HEK293 (cell line): ENCODE measurements at regions not wholly inside any gene's neighbourhood (a gene's known extent, or its start where the extent isn't known, plus 50 kb on each side); places are given as distances from the start of the nearest gene placed in this dataset.

Source experiments
- CTCF ChIA-PET: fragments of 350-600 bp; formaldehyde crosslinking; extraction: SDS; loops from one replicate; lab custom pipeline; 2021; ENCODE audit warnings: antibody characterized with exemption; lab: Yijun Ruan, JAX
- POLR2A ChIA-PET: fragments of 300-600 bp; formaldehyde crosslinking; extraction: SDS; loops from one replicate; lab custom pipeline; 2020; ENCODE audit warnings: antibody characterized with exemption, inconsistent platforms; lab: Yijun Ruan, JAX
- H3K27ac ChIP-seq: fragments of 200-500 bp; sonication (Bioruptor generic); 2 replicates; pipeline ENCODE4 v1.5.1; 2014; ENCODE audit warnings: low read depth, low read length, control low read depth, inconsistent platforms; ENCODE audit errors: extremely low read depth
- H3K36me3 ChIP-seq, 2 experiments: fragments of 200-500 bp in 1 of 2; sonication (Bioruptor generic) in 1 of 2; 1 replicate in 1 of 2; 2 replicates in 1 of 2; pipeline ENCODE4 v1.5.1; 2014 to 2017; ENCODE audit warnings: inconsistent platforms in 2 of 2, low read length in 2 of 2; ENCODE audit not compliant: control insufficient read depth in 2 of 2, insufficient read depth in 1 of 2
- H3K4me1 ChIP-seq: fragments of 200-500 bp; sonication (Bioruptor generic); 2 replicates; pipeline ENCODE4 v1.5.1; 2014; ENCODE audit warnings: mild to moderate bottlenecking, low read length, inconsistent platforms; ENCODE audit not compliant: control insufficient read depth, insufficient read depth
- H3K4me3 ChIP-seq: 2 replicates; pipeline ENCODE4 v1.5.1; 2011; ENCODE audit warnings: low read depth, mild to moderate bottlenecking, control low read depth, low read length, moderate library complexity
- H3K9me3 ChIP-seq: fragments of 200-500 bp; sonication (Bioruptor generic); 2 replicates; pipeline ENCODE4 v1.5.1; 2014; ENCODE audit warnings: low read depth, low read length, inconsistent platforms; ENCODE audit not compliant: control insufficient read depth, insufficient read depth
- GLI4 ChIP-seq: fragments of 450-650 bp; formaldehyde crosslinking; IDR thresholded peaks from 2 replicates; pipeline ENCODE4 v1.5.1; 2016; ENCODE audit warnings: missing biosample characterization, missing genetic modification characterization
- SCRT1 ChIP-seq: fragments of 450-650 bp; formaldehyde crosslinking; IDR thresholded peaks from 2 replicates; pipeline ENCODE4 v1.5.1; 2016; ENCODE audit warnings: missing biosample characterization, missing genetic modification characterization, borderline replicate concordance
- SP2 ChIP-seq: fragments of 450-650 bp; formaldehyde crosslinking; IDR thresholded peaks from 2 replicates; pipeline ENCODE4 v1.5.1; 2016; ENCODE audit warnings: missing biosample characterization, missing genetic modification characterization
- ZBTB17 ChIP-seq: fragments of 450-650 bp; formaldehyde crosslinking; IDR thresholded peaks from 2 replicates; pipeline ENCODE4 v1.5.1; 2016; ENCODE audit warnings: missing biosample characterization, missing genetic modification characterization
- ZFP37 ChIP-seq: fragments of 450-650 bp; formaldehyde crosslinking; IDR thresholded peaks from 2 replicates; pipeline ENCODE4 v1.5.1; 2016; ENCODE audit warnings: missing biosample characterization, missing genetic modification characterization
- ZNF211 ChIP-seq: fragments of 450-650 bp; formaldehyde crosslinking; IDR thresholded peaks from 2 replicates; pipeline ENCODE4 v1.5.1; 2016; ENCODE audit warnings: low read depth, missing biosample characterization, missing genetic modification characterization
- ZNF394 ChIP-seq: fragments of 450-650 bp; formaldehyde crosslinking; IDR thresholded peaks from 2 replicates; pipeline ENCODE4 v1.5.1; 2016; ENCODE audit warnings: missing biosample characterization, missing genetic modification characterization, mild to moderate bottlenecking, moderate library complexity, borderline replicate concordance
- ZNF514 ChIP-seq: fragments of 450-650 bp; formaldehyde crosslinking; IDR thresholded peaks from 2 replicates; pipeline ENCODE4 v1.5.1; 2016; ENCODE audit warnings: missing biosample characterization, missing genetic modification characterization
- ZNF561 ChIP-seq: fragments of 450-650 bp; IDR thresholded peaks from 2 replicates; pipeline ENCODE4 v1.5.1; 2018; ENCODE audit warnings: missing biosample characterization, missing genetic modification characterization, borderline replicate concordance
- ZNF571 ChIP-seq: fragments of 450-650 bp; formaldehyde crosslinking; IDR thresholded peaks from 2 replicates; pipeline ENCODE4 v1.5.0; 2017; ENCODE audit warnings: missing biosample characterization, missing genetic modification characterization
- ZNF610 ChIP-seq: fragments of 450-650 bp; formaldehyde crosslinking; IDR thresholded peaks from 2 replicates; pipeline ENCODE4 v1.5.1; 2016; ENCODE audit warnings: missing biosample characterization, missing genetic modification characterization, borderline replicate concordance
- ZNF707 ChIP-seq: fragments of 450-650 bp; formaldehyde crosslinking; IDR thresholded peaks from 2 replicates; pipeline ENCODE4 v1.5.1; 2016; ENCODE audit warnings: missing biosample characterization, missing genetic modification characterization
- ZNF785 ChIP-seq: fragments of 450-650 bp; formaldehyde crosslinking; IDR thresholded peaks from 2 replicates; pipeline ENCODE4 v1.5.1; 2016; ENCODE audit warnings: missing biosample characterization, missing genetic modification characterization
- ZNF830 ChIP-seq: fragments of 450-650 bp; IDR thresholded peaks from 2 replicates; pipeline ENCODE4 v1.5.0; 2018; ENCODE audit warnings: missing biosample characterization, missing genetic modification characterization, low read depth, mild to moderate bottlenecking, moderate library complexity
- ZNF837 ChIP-seq: fragments of 450-650 bp; formaldehyde crosslinking; IDR thresholded peaks from 2 replicates; pipeline ENCODE4 v1.5.1; 2016; ENCODE audit warnings: missing biosample characterization, missing genetic modification characterization
- TF ChIP-seq, protein P1 (sequence below): fragments of 450-650 bp; formaldehyde crosslinking; IDR thresholded peaks from 2 replicates; pipeline ENCODE4 v1.5.1; 2016; ENCODE audit warnings: missing biosample characterization, missing genetic modification characterization
- TF ChIP-seq, protein P2 (sequence below): fragments of 450-650 bp; formaldehyde crosslinking; IDR thresholded peaks from 2 replicates; pipeline ENCODE4 v1.5.1; 2016; ENCODE audit warnings: missing biosample characterization, missing genetic modification characterization
- TF ChIP-seq, protein P3 (sequence below): fragments of 450-650 bp; IDR thresholded peaks from 2 replicates; pipeline ENCODE4 v1.5.1; 2018; ENCODE audit warnings: missing biosample characterization, missing genetic modification characterization
- TF ChIP-seq, protein P4 (sequence below): fragments of 450-650 bp; formaldehyde crosslinking; IDR thresholded peaks from 2 replicates; pipeline ENCODE4 v1.5.1; 2017; ENCODE audit warnings: missing biosample characterization, missing genetic modification characterization
- TF ChIP-seq, protein P5 (sequence below): sonication (generic); formaldehyde crosslinking; IDR thresholded peaks from 2 replicates; pipeline ENCODE4 v1.8.1; 2022; ENCODE audit warnings: mild to moderate bottlenecking, moderate library complexity, missing genetic modification reagents
- TF ChIP-seq, protein P6 (sequence below): fragments of 450-650 bp; formaldehyde crosslinking; IDR thresholded peaks from 2 replicates; pipeline ENCODE4 v1.5.1; 2016; ENCODE audit warnings: missing biosample characterization, missing genetic modification characterization, borderline replicate concordance

DNA sequence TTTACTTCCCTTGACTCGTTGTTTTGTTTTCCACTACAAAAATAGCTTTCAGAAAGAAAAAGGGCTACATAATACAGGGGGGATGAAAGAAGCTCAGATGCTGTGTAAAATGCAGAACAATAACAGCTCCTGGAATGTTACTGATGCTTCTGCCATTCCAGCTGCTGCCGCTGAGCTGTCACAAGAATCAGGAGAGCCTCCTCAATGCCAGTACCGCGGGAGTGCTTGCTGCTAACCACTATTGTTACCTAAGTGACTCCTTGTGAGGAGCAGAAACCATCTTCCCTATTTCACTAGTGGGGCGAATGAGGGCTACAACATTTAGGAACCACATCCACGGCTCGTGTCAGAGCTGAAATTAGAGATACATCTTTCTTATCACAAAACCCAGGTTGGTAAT lies 384.8 kb downstream of the GALR1 start (continued):
- TF ChIP-seq, protein P1, sequence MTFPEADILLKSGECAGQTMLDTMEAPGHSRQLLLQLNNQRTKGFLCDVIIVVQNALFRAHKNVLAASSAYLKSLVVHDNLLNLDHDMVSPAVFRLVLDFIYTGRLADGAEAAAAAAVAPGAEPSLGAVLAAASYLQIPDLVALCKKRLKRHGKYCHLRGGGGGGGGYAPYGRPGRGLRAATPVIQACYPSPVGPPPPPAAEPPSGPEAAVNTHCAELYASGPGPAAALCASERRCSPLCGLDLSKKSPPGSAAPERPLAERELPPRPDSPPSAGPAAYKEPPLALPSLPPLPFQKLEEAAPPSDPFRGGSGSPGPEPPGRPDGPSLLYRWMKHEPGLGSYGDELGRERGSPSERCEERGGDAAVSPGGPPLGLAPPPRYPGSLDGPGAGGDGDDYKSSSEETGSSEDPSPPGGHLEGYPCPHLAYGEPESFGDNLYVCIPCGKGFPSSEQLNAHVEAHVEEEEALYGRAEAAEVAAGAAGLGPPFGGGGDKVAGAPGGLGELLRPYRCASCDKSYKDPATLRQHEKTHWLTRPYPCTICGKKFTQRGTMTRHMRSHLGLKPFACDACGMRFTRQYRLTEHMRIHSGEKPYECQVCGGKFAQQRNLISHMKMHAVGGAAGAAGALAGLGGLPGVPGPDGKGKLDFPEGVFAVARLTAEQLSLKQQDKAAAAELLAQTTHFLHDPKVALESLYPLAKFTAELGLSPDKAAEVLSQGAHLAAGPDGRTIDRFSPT (tag by site-specific recombination) = no peak
- TF ChIP-seq ZNF571 = no peak
- TF ChIP-seq ZNF561 (tag by site-specific recombination) = no peak
- TF ChIP-seq, protein P2, sequence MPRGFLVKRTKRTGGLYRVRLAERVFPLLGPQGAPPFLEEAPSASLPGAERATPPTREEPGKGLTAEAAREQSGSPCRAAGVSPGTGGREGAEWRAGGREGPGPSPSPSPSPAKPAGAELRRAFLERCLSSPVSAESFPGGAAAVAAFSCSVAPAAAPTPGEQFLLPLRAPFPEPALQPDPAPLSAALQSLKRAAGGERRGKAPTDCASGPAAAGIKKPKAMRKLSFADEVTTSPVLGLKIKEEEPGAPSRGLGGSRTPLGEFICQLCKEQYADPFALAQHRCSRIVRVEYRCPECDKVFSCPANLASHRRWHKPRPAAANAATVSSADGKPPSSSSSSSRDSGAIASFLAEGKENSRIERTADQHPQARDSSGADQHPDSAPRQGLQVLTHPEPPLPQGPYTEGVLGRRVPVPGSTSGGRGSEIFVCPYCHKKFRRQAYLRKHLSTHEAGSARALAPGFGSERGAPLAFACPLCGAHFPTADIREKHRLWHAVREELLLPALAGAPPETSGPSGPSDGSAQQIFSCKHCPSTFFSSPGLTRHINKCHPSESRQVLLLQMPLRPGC (tag by site-specific recombination) = no peak

DNA sequence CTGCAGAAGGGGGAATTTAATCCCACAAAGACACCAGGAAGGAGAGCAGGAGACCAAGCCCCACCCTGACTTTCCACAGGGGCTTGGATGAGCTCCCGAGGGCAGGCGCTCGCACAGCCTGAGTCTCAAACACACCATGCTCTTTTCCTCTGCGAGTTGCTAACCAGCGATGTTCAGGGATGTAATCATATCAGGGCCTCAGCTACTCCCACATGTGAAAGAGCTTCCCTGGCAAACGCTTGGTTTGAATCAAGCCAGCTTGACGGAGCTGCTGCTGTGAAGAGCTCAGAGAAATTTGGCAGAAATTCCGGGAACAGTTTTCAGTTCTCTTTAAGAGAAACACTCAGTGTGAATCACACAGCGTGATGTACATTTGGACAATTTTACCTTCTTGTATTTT lies 385.8 kb downstream of the GALR1 start:
- Histone ChIP-seq H3K36me3 (no peaks in the 10 kb centered on the region), H3K4me1 (no peaks in the 10 kb centered on the region), H3K9me3 (no peaks in the 10 kb centered on the region), H3K27ac (no peak overlapping the region), H3K4me3 (no peak overlapping the region)
- CTCF ChIA-PET = interaction anchor here (2.1 kb wide), 1 partner anchor 16 kb away, joined by 6 read pairs; no protein-coding TSS in a partner anchor
- POLR2A ChIA-PET = no interaction called here
- TF ChIP-seq ZNF707 (tag by site-specific recombination) (no peak), ZNF394 (tag by site-specific recombination) (no peak), ZNF830 (tag by site-specific recombination) (no peak), GLI4 (tag by site-specific recombination) (no peak), ZNF211 (tag by site-specific recombination) (no peak), ZFP37 (tag by site-specific recombination) (no peak)
- TF ChIP-seq, protein P3, sequence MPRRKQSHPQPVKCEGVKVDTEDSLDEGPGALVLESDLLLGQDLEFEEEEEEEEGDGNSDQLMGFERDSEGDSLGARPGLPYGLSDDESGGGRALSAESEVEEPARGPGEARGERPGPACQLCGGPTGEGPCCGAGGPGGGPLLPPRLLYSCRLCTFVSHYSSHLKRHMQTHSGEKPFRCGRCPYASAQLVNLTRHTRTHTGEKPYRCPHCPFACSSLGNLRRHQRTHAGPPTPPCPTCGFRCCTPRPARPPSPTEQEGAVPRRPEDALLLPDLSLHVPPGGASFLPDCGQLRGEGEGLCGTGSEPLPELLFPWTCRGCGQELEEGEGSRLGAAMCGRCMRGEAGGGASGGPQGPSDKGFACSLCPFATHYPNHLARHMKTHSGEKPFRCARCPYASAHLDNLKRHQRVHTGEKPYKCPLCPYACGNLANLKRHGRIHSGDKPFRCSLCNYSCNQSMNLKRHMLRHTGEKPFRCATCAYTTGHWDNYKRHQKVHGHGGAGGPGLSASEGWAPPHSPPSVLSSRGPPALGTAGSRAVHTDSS = no peak
- TF ChIP-seq, protein P4, sequence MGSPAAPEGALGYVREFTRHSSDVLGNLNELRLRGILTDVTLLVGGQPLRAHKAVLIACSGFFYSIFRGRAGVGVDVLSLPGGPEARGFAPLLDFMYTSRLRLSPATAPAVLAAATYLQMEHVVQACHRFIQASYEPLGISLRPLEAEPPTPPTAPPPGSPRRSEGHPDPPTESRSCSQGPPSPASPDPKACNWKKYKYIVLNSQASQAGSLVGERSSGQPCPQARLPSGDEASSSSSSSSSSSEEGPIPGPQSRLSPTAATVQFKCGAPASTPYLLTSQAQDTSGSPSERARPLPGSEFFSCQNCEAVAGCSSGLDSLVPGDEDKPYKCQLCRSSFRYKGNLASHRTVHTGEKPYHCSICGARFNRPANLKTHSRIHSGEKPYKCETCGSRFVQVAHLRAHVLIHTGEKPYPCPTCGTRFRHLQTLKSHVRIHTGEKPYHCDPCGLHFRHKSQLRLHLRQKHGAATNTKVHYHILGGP (tag by site-specific recombination) = no peak
- TF ChIP-seq, protein P5, sequence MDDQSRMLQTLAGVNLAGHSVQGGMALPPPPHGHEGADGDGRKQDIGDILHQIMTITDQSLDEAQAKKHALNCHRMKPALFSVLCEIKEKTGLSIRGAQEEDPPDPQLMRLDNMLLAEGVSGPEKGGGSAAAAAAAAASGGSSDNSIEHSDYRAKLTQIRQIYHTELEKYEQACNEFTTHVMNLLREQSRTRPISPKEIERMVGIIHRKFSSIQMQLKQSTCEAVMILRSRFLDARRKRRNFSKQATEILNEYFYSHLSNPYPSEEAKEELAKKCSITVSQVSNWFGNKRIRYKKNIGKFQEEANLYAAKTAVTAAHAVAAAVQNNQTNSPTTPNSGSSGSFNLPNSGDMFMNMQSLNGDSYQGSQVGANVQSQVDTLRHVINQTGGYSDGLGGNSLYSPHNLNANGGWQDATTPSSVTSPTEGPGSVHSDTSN = no peak

DNA sequence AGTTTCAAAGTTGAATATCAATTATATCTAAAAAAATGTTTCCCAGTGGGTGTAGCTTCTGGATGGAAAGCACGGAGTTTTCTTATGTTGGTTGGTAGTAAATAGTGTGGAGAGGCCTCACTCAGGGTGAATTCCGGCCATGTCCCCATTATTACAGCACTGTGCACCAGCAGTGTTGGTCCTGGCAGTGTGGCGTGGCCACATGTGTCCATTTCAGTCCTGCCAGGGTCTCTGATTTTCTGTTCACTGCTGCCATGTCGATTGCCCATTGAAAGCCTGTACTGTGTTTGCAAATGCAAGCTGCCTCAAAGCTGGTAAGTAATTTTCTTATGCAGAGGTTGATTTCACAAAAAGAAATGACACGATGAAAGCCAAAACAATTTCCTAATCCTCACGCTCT lies 386.2 kb downstream of the GALR1 start:
- Histone ChIP-seq H3K9me3 (no peaks in the 10 kb centered on the region), H3K4me1 (no peaks in the 10 kb centered on the region), H3K4me3 (no peak overlapping the region), H3K36me3 (no peaks in the 10 kb centered on the region), H3K27ac (no peak overlapping the region)
- ChIA-PET POLR2A (no interaction called here), CTCF (interaction anchor here (2.1 kb wide), 1 partner anchor 15 kb away, joined by 6 read pairs; no protein-coding TSS in a partner anchor)
- TF ChIP-seq ZNF785 (tag by site-specific recombination) = no peak
- no peak for TF ChIP-seq ZNF514
- no peak for TF ChIP-seq ZNF610
- TF ChIP-seq SCRT1 (tag by site-specific recombination) = no peak
- TF ChIP-seq SP2 (tag by site-specific recombination) = no peak
- no peak for TF ChIP-seq ZBTB17 (tag by site-specific recombination)
- TF ChIP-seq, protein P6, sequence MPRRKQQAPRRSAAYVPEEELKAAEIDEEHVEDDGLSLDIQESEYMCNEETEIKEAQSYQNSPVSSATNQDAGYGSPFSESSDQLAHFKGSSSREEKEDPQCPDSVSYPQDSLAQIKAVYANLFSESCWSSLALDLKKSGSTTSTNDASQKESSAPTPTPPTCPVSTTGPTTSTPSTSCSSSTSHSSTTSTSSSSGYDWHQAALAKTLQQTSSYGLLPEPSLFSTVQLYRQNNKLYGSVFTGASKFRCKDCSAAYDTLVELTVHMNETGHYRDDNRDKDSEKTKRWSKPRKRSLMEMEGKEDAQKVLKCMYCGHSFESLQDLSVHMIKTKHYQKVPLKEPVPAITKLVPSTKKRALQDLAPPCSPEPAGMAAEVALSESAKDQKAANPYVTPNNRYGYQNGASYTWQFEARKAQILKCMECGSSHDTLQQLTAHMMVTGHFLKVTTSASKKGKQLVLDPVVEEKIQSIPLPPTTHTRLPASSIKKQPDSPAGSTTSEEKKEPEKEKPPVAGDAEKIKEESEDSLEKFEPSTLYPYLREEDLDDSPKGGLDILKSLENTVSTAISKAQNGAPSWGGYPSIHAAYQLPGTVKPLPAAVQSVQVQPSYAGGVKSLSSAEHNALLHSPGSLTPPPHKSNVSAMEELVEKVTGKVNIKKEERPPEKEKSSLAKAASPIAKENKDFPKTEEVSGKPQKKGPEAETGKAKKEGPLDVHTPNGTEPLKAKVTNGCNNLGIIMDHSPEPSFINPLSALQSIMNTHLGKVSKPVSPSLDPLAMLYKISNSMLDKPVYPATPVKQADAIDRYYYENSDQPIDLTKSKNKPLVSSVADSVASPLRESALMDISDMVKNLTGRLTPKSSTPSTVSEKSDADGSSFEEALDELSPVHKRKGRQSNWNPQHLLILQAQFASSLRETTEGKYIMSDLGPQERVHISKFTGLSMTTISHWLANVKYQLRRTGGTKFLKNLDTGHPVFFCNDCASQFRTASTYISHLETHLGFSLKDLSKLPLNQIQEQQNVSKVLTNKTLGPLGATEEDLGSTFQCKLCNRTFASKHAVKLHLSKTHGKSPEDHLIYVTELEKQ (tag by site-specific recombination) = no peak
- TF ChIP-seq ZNF837 (tag by site-specific recombination) = no peak
